Retinal pigment epithelial cell (primary cell): ENCODE measurements at regions not wholly inside any gene's neighbourhood (a gene's known extent, or its start where the extent isn't known, plus 50 kb on each side); places are given as distances from the start of the nearest gene placed in this dataset.

Experiments used
- DNase-seq: peaks from one replicate; pipeline ENCODE4 v3.0.0-alpha.2; 2010; ENCODE audit warnings: low read depth
- H3K4me3 ChIP-seq: 2 replicates; pipeline ENCODE4 v1.5.1; 2011; ENCODE audit warnings: mild to moderate bottlenecking, low read length, control low read depth, moderate library complexity
- CTCF ChIP-seq: conservative IDR thresholded peaks from 2 replicates; pipeline ENCODE4 v1.5.1; 2011; ENCODE audit warnings: low read depth, low read length, control low read depth, inconsistent platforms

DNA sequence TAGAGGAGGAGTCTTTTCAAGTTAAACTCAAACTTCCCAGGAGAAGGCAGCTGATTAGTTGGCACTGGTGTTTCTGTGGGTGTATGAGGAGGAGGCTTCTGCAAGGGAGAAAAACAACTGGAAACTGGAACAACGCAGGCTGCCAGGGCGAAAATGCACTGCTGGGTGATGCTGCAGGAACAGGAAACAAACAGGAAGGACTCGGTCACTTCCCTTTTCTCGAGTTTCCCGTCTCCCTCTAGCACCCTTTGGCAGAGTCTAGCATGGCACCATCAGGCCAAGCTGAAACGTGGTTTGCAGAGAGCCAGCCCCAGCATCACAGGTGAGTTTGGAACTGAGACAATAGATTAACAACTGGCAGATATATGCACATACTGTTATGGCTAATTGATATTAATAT lies 77.5 kb upstream of the CAST start:
- TF ChIP-seq CTCF = no peak
- DNase-seq = no peak
- no peak overlapping the region for H3K4me3 ChIP-seq

- no peak for DNase-seq
- no peak overlapping the region for H3K4me3 ChIP-seq
- TF ChIP-seq CTCF = no peak
Observed at GRCh38 chr5:96588539-96588938, 73.6 kb upstream of the CAST start.

DNA sequence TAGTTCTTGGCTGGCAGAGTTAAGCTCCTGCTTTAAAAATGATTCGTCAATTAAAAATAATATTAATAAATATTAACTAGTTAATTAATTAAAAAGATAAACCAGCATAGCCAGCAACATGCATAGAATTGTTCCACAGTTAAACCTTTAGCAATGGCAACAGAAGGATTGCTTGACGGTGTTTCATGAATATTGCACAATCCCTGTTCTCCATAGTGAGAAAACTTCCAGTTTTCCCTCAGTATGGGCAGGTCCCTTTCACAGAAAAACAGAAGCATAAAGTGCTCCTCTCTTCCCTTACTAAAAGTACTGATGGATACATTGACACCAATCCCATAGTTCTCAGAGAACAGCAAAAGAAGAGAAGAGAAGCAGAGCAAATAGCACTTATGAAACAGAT lies 71.4 kb upstream of the CAST start:
- H3K4me3 ChIP-seq = no peak overlapping the region
- no peak for DNase-seq
- no peak for TF ChIP-seq CTCF

DNA sequence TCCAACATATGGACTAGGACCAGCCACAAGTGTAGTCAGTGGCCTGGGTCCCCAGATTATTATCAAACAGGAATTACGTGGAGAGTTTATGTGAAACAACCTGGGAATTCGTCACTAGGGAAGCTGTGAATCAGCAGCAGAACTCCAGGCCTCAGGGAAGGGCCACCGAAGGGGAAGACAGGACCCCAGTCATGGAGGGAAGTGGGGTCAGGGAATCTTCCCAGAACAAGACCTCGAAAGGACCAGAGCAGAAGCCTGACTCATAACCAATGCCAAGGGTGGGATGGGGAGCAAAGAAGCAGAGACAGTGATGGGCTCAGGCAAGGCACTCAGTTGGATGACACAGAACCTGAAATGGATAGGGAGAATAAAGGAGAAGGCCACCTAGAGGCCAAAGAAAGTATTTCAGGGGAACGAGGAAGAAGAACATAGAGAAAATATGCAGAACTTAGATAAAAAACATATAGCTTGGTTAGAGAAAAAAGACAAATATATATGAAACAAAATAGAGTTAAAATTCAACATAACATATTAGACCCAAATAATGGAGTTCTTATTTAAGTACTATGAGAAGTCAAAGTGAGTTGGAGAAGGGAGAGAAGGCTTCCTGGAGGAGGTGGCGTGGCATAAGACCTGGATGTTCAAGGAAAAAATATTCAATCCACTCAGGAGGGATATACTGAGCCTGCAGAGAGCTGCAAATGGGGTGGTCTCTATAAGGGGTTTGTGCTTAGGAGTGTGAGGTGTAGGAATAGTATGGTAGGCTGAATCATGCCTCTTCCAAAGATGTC lies 66.7 kb upstream of the CAST start:
- DNase-seq = no peak
- no peak overlapping the region for H3K4me3 ChIP-seq
- TF ChIP-seq CTCF = peak; percentile 54

DNA sequence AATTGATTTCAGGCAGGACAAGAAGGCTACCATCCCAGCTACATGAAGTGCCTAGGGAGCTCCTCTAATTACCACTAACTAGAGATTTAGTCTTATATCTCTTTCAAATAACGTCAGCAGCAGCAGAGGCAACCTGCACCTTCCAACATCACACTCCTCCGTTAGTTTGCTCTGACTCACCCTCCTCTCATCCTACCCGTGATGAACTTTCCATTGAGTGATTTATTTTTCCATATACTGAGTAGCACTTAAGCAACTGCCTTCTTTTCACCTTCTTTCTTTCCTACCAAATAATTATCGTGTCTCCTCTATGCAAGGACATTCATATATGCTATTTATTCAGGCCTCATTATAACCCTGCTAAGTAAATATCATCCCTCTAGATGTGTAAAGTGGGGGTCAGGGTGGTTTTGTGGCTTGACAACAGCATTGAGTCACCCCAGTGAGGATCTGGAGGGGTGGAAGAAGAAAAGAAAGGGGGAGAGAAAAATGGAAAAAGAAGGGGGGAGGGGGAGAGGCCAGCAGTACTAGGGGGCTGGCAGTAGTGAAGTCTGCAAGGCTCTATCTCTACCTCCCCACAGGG lies 64.6 kb upstream of the CAST start:
- DNase-seq = no peak
- no peak overlapping the region for H3K4me3 ChIP-seq
- no peak for TF ChIP-seq CTCF

DNA sequence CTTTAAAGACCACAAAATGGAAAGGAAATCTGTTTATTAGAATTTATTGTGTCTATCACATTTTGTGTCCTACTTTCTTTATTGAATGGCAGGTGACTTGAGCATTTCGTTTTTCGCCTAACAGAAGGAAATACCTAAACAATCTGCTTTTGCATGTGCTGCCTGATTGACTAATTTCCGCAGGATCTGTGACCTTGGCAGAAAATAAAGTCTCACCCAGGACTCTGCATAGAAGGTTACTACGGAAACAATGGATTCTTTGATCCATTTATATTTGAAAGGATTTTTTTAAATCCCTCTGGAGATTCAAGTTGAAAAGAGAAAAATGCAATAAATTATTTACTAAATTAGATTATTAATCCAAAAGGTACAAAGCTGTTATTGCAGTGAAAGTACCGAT lies 61.0 kb upstream of the CAST start:
- DNase-seq = no peak
- H3K4me3 ChIP-seq = no peak overlapping the region
- TF ChIP-seq CTCF = no peak

- no peak for DNase-seq
- no peak overlapping the region for H3K4me3 ChIP-seq
- TF ChIP-seq CTCF = peak; percentile 81
Observed at GRCh38 chr5:96601715-96602244, 60.4 kb upstream of the CAST start.
